Uterus (tissue), 3 donors: ENCODE measurements at regions not wholly inside any gene's neighbourhood (a gene's known extent, or its start where the extent isn't known, plus 50 kb on each side); places are given as distances from the start of the nearest gene placed in this dataset.

Experiments used
- DNase-seq, 2 donors: peaks; one replicate each; pipeline ENCODE4 v3.0.0-alpha.2; 2019 to 2020
- H3K27ac ChIP-seq, 2 donors: fragments of 200-600 bp; sonication (generic); 1 replicate in 1 of 2; 2 replicates in 1 of 2; pipeline ENCODE4 v1.5.1; 2016 to 2018
- H3K27me3 ChIP-seq, 2 donors: fragments of 200-600 bp; sonication (generic); one replicate each; pipeline ENCODE4 v1.5.1; 2018 to 2019; ENCODE audit warnings: control low read depth in 1 of 2
- H3K36me3 ChIP-seq, 2 donors: fragments of 200-600 bp; sonication (generic); one replicate each; pipeline ENCODE4 v1.5.1; 2019; ENCODE audit warnings: control low read depth in 1 of 2
- H3K4me1 ChIP-seq, 2 donors: fragments of 200-600 bp; sonication (generic); one replicate each; pipeline ENCODE4 v1.5.1; 2018 to 2019; ENCODE audit warnings: control low read depth in 1 of 2
- H3K4me3 ChIP-seq, 2 donors: fragments of 200-600 bp; sonication (generic); 1 replicate in 1 of 2; 2 replicates in 1 of 2; pipeline ENCODE4 v1.5.1; 2018 to 2019; ENCODE audit warnings: mild to moderate bottlenecking in 1 of 2
- H3K9me3 ChIP-seq, 2 donors: fragments of 200-600 bp; sonication (generic); one replicate each; pipeline ENCODE4 v1.5.1; 2019; ENCODE audit warnings: control low read depth in 1 of 2
- POLR2A ChIP-seq, 2 donors: fragments of 450-650 bp; IDR thresholded peaks; one replicate each; pipeline ENCODE4 v1.6.1; 2016; ENCODE audit warnings: antibody characterized with exemption in 2 of 2, mild to moderate bottlenecking in 1 of 2, moderate library complexity in 1 of 2
- intact Hi-C: fragments of 100-400 bp; cut with DNase I; formaldehyde crosslinking; loops from one replicate; pipeline ENCODE4 v1.15.1; 2023; ENCODE audit warnings: low total_unique reads
- TF ChIP-seq, protein P1 (sequence below), 4 experiments: fragments of 200-600 bp in 2 of 4; fragments of 450-650 bp in 2 of 4; sonication (generic) in 2 of 4; IDR thresholded peaks; one replicate each; pipeline ENCODE4 v1.5.1; 2016 to 2019; ENCODE audit warnings: antibody characterized with exemption in 4 of 4, mild to moderate bottlenecking in 2 of 4, moderate library complexity in 1 of 4
- donor health status: DM: yes; HTN: yes; CAD: no.

DNA sequence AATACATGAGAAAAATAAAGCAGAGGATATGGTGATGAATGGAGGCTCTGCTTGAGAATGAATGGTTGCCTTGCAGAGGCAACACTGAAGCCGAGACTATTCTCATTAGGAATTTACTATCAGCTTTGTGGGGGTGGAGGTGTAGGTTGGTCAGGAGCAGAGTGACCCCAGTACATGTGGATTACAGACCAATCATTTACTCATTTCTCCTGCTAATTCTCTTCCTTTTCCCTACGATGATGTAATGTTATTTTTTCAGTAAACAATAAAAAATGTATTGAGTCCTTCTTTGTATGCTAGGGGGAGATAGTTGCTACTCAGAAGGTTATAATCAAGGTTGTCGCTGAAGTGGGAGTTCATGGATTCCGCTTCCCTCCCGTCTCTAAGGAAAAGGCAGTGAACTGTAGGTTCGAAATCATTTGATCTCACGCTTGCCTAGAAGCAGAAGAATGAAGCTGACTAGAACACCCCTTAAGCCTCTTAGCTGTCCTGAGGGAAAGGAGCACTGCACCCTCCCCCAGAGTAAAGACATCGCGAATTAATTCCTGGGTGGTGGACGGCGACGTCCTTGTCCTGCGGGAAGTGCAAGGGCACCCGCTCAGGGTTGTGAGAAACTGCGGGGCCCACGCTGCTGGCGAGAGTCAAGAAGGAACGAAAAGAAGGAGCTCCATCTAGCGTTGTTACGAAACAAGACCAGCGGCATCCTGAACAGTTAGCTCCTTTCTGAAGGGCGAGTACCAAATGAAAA lies 213.2 kb upstream of the PFN2 start:
- TF ChIP-seq, protein P1, sequence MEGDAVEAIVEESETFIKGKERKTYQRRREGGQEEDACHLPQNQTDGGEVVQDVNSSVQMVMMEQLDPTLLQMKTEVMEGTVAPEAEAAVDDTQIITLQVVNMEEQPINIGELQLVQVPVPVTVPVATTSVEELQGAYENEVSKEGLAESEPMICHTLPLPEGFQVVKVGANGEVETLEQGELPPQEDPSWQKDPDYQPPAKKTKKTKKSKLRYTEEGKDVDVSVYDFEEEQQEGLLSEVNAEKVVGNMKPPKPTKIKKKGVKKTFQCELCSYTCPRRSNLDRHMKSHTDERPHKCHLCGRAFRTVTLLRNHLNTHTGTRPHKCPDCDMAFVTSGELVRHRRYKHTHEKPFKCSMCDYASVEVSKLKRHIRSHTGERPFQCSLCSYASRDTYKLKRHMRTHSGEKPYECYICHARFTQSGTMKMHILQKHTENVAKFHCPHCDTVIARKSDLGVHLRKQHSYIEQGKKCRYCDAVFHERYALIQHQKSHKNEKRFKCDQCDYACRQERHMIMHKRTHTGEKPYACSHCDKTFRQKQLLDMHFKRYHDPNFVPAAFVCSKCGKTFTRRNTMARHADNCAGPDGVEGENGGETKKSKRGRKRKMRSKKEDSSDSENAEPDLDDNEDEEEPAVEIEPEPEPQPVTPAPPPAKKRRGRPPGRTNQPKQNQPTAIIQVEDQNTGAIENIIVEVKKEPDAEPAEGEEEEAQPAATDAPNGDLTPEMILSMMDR (IDR thresholded peaks at IDR 0.05): peak; percentile 63 to 70 (median 66)
- no peak for TF ChIP-seq POLR2A (IDR thresholded peaks at IDR 0.05)
- Histone ChIP-seq H3K4me1 (no peaks in the 10 kb centered on the region), H3K9me3 (no peaks in the 10 kb centered on the region), H3K27ac (peak overlapping the region in 1 of 2 donors; percentile 36), H3K27me3 (no peaks in the 10 kb centered on the region), H3K4me3 (peak overlapping the region; percentile 17 to 26), H3K36me3 (no peaks in the 10 kb centered on the region)
- DNase-seq: peak; percentile 58 to 59
- intact Hi-C loops: no loop called here

DNA sequence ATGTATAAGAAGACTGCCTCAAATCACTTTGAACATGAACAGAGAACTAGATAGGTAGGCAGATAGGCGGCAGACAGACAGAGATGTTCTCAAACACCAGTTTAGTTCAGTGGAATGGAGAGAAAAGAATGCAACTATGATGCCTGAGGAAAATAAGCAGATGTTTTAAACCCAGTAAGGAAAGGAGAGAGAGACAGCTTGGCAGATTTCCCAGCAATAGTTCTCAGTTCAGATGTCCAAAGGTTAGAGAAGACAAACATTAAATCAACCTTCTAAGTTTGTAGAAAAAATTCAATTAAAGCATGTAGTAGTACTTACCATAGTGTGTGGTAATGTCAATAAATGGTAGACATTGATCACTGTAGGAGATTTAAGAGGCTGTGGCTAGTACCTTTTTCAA lies 209.6 kb upstream of the PFN2 start:
- H3K27me3 ChIP-seq: no peaks in the 10 kb centered on the region
- TF ChIP-seq, protein P1 (IDR thresholded peaks at IDR 0.05): no peak
- TF ChIP-seq POLR2A (IDR thresholded peaks at IDR 0.05): no peak
- H3K9me3 ChIP-seq: no peaks in the 10 kb centered on the region

DNA sequence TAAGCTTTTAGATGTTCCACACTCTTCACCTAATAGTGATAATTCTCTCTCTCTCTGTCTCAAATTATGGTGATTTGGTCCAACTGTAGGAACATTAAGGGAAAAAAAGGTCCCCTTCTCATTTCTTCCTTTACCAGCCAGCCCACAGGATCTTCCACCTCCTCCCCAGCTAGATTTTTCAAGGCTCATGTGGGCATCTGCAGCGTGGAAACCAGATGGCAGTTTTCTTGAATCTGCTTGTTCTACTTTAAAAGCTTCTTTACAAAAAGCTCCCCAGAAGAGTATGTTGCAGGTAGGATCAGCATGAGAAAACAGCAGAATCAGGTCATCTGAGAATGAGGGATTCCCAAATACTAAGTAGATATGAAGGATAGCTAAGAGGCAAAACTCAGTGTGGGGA lies 208.6 kb upstream of the PFN2 start:
- Histone ChIP-seq H3K27ac (no peak overlapping the region), H3K9me3 (no peaks in the 10 kb centered on the region), H3K27me3 (no peaks in the 10 kb centered on the region), H3K36me3 (no peaks in the 10 kb centered on the region), H3K4me1 (no peaks in the 10 kb centered on the region), H3K4me3 (no peak overlapping the region)
- TF ChIP-seq POLR2A (IDR thresholded peaks at IDR 0.05): no peak
- TF ChIP-seq, protein P1 (IDR thresholded peaks at IDR 0.05): no peak
- DNase-seq: no peak
- intact Hi-C loops: no loop called here

More for the DNA sequence above, 209.6 kb upstream of the PFN2 start:
- no peaks in the 10 kb centered on the region for H3K36me3 ChIP-seq
- no peaks in the 10 kb centered on the region for H3K4me1 ChIP-seq
- no peak overlapping the region for H3K27ac ChIP-seq
- no peak overlapping the region for H3K4me3 ChIP-seq
- DNase-seq: no peak
- intact Hi-C loops: no loop called here

DNA sequence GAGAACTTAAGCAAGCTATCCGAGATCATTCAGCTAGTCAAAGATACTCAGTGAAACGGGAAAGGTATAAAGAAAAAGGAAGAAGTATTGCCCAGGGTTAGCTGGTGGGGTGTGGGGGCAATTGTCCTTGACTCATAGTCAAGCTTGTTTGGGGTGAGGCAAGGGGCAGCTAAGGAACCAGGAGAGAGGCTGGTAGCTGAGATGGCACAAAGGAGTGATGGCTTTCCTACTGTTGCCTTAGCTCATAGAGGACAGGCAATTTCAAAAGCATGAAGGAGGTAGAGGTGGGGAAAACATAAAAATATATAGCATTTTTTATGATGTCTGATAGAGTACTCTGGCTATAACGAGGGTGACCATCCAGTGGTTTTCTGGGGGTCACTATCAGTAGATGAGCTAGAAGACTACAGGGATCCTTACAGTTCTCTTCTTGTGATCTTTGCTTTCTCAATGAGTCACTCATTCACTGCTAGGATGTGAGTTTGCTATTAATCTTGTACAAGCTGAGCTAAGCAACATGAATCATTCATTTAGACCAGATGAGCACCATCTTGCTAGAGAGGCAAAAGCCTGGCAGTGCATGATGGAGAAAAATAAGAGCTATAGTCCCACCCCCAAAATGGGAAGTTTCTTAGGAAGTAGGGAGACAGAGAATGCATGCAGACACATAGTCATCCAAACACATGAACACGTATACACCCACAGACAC lies 207.1 kb upstream of the PFN2 start:
- Histone ChIP-seq H3K27me3 (no peaks in the 10 kb centered on the region), H3K36me3 (no peaks in the 10 kb centered on the region), H3K4me3 (no peak overlapping the region), H3K9me3 (no peaks in the 10 kb centered on the region), H3K4me1 (no peaks in the 10 kb centered on the region), H3K27ac (no peak overlapping the region)
- TF ChIP-seq, protein P1 (IDR thresholded peaks at IDR 0.05): no peak
- no peak for TF ChIP-seq POLR2A (IDR thresholded peaks at IDR 0.05)
- intact Hi-C loops: no loop called here
- no peak for DNase-seq

DNA sequence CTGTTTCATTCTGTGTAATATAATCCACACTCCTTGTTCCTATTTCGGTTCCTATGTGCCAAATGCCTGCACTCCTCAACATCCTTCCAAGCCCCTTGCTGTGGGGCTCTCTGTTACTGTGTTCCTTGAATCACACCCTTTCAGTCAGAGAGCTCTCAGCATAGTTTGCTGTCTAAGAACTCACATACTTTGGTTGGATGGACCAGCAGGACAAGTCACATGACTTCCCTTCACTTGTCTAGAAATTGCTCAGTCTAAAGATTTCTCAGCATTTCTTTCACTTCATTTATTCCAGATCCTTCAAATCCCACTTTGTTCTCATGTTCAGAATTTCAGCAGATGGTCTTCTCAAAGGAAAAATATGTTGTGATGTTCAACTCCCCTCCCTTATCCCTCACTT lies 203.5 kb upstream of the PFN2 start:
- no peak overlapping the region for H3K4me3 ChIP-seq
- intact Hi-C loops: no loop called here
- DNase-seq: no peak
- no peaks in the 10 kb centered on the region for H3K9me3 ChIP-seq
- TF ChIP-seq POLR2A (IDR thresholded peaks at IDR 0.05): no peak
- TF ChIP-seq, protein P1 (IDR thresholded peaks at IDR 0.05): no peak
- no peak overlapping the region for H3K27ac ChIP-seq
- no peaks in the 10 kb centered on the region for H3K27me3 ChIP-seq
- H3K36me3 ChIP-seq: no peaks in the 10 kb centered on the region
- no peaks in the 10 kb centered on the region for H3K4me1 ChIP-seq
